ENCODE measurements at regions not wholly inside any gene's neighbourhood (a gene's known extent, or its start where the extent isn't known, plus 50 kb on each side); places are given as distances from the start of the nearest gene placed in this dataset.

- TF ChIP-seq GATA2 (IDR thresholded peaks at IDR 0.05; ENCODE audit: low read depth, low read length) (no peak), GATA3 (IDR thresholded peaks at IDR 0.05; ENCODE audit: low read depth, low read length) (no peak)
Observed at GRCh38 chr3:116929505-116930222, 220.1 kb downstream of the TUSC7 start.

DNA sequence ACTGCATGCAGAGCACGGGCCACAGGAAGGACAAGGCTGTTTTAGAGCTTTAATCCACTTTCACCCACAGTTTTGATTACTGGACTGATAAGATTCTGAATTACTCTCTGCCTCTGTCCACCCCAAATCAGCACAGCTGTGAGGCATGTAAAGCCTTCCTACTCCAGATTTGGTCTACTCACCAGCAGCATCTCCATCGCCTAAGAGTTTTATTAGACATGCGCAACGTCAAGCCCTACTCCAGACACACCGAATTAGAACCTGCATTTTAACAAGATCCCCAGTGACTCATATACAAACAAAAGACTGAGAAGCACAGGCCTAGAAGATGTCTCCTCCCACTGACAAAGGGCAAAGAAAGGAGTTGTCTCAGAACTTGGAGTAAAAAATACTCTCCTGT, 221.2 kb downstream of the TUSC7 start:
- TF ChIP-seq GATA2 (IDR thresholded peaks at IDR 0.05; ENCODE audit: low read depth, low read length), result peak; percentile 92
- TF ChIP-seq GATA3 (IDR thresholded peaks at IDR 0.05; ENCODE audit: low read depth, low read length), result peak; percentile 80

DNA sequence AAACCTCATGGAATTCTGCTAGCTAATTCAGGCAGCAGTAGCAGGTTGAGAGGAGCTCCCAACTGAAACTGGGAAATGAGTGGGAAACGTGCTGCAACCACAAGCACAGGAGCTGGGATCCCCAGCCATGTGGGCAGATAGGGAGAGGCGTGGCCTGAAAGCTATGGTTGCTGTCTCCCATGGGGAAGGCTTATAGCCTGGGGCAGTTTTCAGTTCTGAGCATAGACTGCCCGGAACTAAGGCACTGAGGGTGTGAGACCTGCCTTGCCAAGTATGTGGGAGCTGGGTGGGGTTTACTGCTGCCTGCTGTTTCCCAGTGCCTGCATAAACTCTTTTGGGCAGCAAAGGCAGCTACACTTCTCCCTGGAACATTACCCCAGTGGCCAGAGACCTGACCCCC, 229.5 kb downstream of the TUSC7 start:
- TF ChIP-seq GATA3 (IDR thresholded peaks at IDR 0.05; ENCODE audit: low read depth, low read length), result no peak
- TF ChIP-seq GATA2 (IDR thresholded peaks at IDR 0.05; ENCODE audit: low read depth, low read length), result no peak

DNA sequence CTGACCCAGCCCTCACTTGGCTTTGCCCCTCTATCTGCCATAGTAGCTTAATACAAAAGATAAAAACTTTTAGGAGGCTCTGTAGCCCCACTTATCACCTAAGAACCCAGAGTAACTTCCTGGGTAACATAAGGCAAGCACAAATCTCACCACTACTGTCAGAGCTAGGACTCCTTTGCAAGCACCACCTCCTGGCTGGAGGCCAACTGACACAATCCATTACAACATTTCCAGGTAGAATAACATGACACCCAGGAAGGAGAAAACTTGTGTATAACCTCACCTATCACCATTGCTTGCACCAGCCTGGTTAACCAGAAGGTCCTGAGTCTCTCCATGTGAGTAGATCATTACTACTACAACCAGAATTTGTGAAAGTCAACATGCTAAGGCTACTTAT, 230.0 kb downstream of the TUSC7 start:
- TF ChIP-seq GATA3 (IDR thresholded peaks at IDR 0.05; ENCODE audit: low read depth, low read length) (no peak), GATA2 (IDR thresholded peaks at IDR 0.05; ENCODE audit: low read depth, low read length) (no peak)

GRCh38 chr3:116940719-116941118, 231.1 kb downstream of the TUSC7 start:
- no peak for TF ChIP-seq GATA3 (IDR thresholded peaks at IDR 0.05; ENCODE audit: low read depth, low read length)

GRCh38 chr3:116946376-116946775, 236.8 kb downstream of the TUSC7 start:
- TF ChIP-seq GATA2 (IDR thresholded peaks at IDR 0.05; ENCODE audit: low read depth, low read length), result no peak
- TF ChIP-seq GATA3 (IDR thresholded peaks at IDR 0.05; ENCODE audit: low read depth, low read length), result no peak

GRCh38 chr3:116947148-116947547, 237.6 kb downstream of the TUSC7 start:
- TF ChIP-seq GATA2 (IDR thresholded peaks at IDR 0.05; ENCODE audit: low read depth, low read length) (no peak), GATA3 (IDR thresholded peaks at IDR 0.05; ENCODE audit: low read depth, low read length) (no peak)

DNA sequence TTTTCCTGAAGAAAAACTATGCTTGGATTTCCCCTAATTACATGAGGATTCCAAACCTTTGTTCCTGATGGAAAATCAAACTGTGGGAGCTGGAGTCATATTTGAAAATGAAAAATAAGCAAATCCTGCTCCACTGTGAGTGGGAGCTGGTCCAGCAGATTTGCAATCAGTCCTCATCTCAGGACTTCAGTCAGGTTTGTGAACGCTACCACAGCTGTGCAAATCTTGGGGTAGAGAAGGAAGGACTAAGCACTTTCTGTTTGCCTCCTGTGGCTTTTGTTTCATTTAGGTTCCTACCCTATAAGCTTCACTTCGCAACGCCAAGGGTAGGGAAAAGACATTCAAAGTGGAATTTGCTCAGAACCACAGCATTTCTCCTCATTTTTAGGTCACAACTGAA, 238.2 kb downstream of the TUSC7 start:
- no peak for TF ChIP-seq GATA3 (IDR thresholded peaks at IDR 0.05; ENCODE audit: low read depth, low read length)
- no peak for TF ChIP-seq GATA2 (IDR thresholded peaks at IDR 0.05; ENCODE audit: low read depth, low read length)

DNA sequence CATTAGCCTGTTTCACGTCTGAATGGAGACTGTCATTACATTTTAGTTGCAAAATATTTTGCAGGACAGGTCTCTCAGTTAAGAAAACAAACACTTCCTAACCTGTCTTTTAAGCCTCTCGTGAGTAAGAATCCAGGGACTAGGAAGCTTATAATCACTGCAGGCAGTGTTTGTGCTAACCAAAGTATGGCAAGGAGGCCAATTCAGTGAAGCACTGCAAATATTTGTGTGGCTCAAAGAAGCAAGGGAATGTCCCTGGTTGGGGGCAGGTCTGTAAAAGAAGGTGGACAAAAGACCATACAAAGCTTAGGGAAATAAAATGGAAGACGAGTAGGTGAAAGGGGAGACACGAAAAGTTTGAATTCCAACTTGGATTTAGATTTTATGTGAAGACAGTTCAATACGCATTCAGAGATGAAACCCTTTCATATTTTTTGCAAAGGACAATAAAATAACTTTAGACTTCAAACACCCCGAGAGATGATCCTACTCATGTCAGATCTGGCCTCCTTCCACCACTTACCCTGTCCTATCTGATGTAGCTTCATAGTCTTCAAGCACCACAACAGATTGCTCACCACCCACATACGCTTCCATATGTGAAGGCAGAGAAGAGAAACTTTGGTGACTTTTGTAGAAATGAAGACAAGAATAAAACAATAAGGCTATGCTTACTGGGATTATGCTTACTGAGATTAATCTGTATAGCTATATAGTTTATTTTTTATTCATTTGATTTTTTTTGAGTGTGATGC, 240.9 kb downstream of the TUSC7 start:
- TF ChIP-seq GATA3 (IDR thresholded peaks at IDR 0.05; ENCODE audit: low read depth, low read length), result no peak
- TF ChIP-seq GATA2 (IDR thresholded peaks at IDR 0.05; ENCODE audit: low read depth, low read length), result no peak

- no peak for TF ChIP-seq GATA3 (IDR thresholded peaks at IDR 0.05; ENCODE audit: low read depth, low read length)
- TF ChIP-seq GATA2 (IDR thresholded peaks at IDR 0.05; ENCODE audit: low read depth, low read length), result no peak
Observed at GRCh38 chr3:116951610-116952009, 242.0 kb downstream of the TUSC7 start.

DNA sequence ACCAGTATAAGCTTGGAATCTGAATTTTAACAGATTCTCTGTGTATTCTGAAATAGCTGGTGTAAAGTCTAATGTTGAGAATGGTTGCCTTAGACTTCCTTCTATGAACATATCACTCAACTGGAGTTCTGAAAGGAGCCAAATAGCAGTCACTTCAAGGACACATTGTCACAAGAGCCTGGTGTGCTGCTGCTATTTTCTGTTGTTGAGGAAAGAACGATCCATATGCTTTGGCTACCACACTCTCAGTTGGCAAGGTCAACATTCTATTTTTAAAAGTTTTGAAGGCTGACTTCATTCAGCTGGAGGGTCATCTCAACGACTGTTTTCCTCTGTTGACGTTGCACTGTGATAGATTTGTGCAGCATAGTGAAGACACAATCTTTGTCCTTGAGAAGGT, 248.7 kb downstream of the TUSC7 start:
- TF ChIP-seq GATA2 (IDR thresholded peaks at IDR 0.05; ENCODE audit: low read depth, low read length) (no peak), GATA3 (IDR thresholded peaks at IDR 0.05; ENCODE audit: low read depth, low read length) (no peak)

DNA sequence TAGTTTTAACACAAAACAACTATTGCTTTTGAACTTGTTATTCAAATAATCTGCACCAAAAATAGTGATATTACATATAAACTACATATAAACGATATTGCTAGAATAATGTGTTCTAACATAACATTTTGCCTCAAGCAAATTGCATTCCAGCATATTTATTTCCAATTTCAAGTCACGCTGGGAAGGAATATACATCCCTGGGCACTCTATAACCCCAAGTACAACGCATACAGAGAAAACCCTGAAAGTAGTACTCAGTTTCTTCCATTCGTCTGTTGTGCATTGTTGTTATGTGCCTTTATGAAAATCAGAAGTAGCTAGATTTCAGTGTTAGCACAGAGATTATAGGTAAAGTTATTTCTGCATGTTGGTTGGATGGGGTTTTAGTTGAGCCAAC, 251.5 kb downstream of the TUSC7 start:
- TF ChIP-seq GATA2 (IDR thresholded peaks at IDR 0.05; ENCODE audit: low read depth, low read length) (no peak), GATA3 (IDR thresholded peaks at IDR 0.05; ENCODE audit: low read depth, low read length) (no peak)

GRCh38 chr3:116963802-116964201, 254.2 kb downstream of the TUSC7 start:
- no peak for TF ChIP-seq GATA2 (IDR thresholded peaks at IDR 0.05; ENCODE audit: low read depth, low read length)
- TF ChIP-seq GATA3 (IDR thresholded peaks at IDR 0.05; ENCODE audit: low read depth, low read length), result no peak

DNA sequence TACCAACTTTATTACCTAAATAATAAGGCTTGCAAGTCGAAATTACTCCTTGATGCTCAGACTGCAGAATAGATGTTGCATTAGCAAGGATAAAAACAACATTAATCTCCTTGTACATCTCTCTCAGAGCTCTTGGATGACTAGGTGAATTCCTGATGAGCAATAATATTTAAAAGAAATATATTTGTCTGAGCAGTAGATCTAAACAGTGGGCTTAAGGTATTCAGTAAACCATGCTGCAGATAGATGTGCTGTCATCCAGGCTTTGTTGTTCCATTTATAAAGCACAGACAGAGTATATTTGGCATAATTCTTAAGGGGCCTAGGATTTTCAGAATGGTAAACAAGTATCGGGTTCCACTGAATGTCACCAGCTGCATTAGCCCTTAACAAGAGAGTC, 257.1 kb downstream of the TUSC7 start:
- no peak for TF ChIP-seq GATA3 (IDR thresholded peaks at IDR 0.05; ENCODE audit: low read depth, low read length)
- TF ChIP-seq GATA2 (IDR thresholded peaks at IDR 0.05; ENCODE audit: low read depth, low read length), result no peak

DNA sequence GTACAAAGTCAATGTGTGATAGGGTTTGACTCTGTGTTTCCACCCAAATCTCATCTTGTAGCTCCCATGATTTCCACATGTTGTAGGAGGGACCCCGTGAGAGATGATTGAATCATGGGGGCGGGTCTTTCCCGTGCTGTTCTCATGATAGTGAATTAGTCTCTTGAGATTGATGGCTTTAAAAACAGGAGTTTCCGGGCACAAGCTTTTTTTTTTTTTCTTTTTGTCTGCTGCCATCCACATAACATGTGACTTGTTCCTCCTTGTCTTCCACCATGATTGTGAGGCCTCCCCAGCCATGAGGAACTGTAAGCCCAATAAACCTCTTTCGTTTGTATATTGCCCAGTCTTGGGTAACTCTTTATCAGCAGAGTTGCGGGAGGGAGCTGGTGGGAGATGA, 259.6 kb downstream of the TUSC7 start:
- TF ChIP-seq GATA3 (IDR thresholded peaks at IDR 0.05; ENCODE audit: low read depth, low read length) (no peak), GATA2 (IDR thresholded peaks at IDR 0.05; ENCODE audit: low read depth, low read length) (no peak)
